ENCODE measurements at regions not wholly inside any gene's neighbourhood (a gene's known extent, or its start where the extent isn't known, plus 50 kb on each side); places are given as distances from the start of the nearest gene placed in this dataset.

GRCh38 chr1:222421380-222421779 lies 126.5 kb downstream of the HHIPL2 start:
- in situ Hi-C loops (cut with MboI): no loop called here
- Histone ChIP-seq H3F3A (ENCODE audit: insufficient read depth) (no peaks in the 10 kb centered on the region), H3K36me3 (ENCODE audit: low read depth) (no peaks in the 10 kb centered on the region), H3K9me2 (ENCODE audit: insufficient read depth) (no peaks in the 10 kb centered on the region), H3K9me3 (ENCODE audit: low read depth) (no peaks in the 10 kb centered on the region), H3K27ac (no peak overlapping the region), H3K79me2 (ENCODE audit: insufficient read depth) (no peaks in the 10 kb centered on the region), H3K4me1 (ENCODE audit: insufficient read depth) (no peaks in the 10 kb centered on the region), H4K20me1 (ENCODE audit: insufficient read depth) (no peaks in the 10 kb centered on the region), H3K9ac (no peak overlapping the region), H3K27me3 (replicated peaks; ENCODE audit: insufficient read depth) (peaks cover 4% of the 10 kb centered on the region; the same call in 1 of the 2 replicates), H3K4me2 (ENCODE audit: unreplicated experiment) (no peak overlapping the region), H3K4me3 (no peak overlapping the region), H2AFZ (no peak overlapping the region)
- no peak for DNase-seq
- TF ChIP-seq EZH2phosphoT487 (IDR thresholded peaks at IDR 0.05; ENCODE audit: insufficient read depth, low read depth): no peak
- no peak for TF ChIP-seq EZH2 (IDR thresholded peaks at IDR 0.05; ENCODE audit: insufficient read depth, poor library complexity, severe bottlenecking)

GRCh38 chr1:222420633-222421032 lies 127.3 kb downstream of the HHIPL2 start:
- H3K36me3 ChIP-seq (ENCODE audit: low read depth): no peaks in the 10 kb centered on the region
- H2AFZ ChIP-seq: no peak overlapping the region
- no peaks in the 10 kb centered on the region for H3K9me2 ChIP-seq (ENCODE audit: insufficient read depth)
- 90 to 95% methylated on average over 1 of the region's 1 CpG for WGBS, 2 experiments (ENCODE audit: low coverage in 1 of 2, low lambda C conversion rate in 2 of 2, missing lambda C conversion rate in 2 of 2)
- H3K9ac ChIP-seq: no peak overlapping the region
- H3K27ac ChIP-seq: no peak overlapping the region
- in situ Hi-C loops (cut with MboI): no loop called here
- no peak for DNase-seq
- no peaks in the 10 kb centered on the region for H3K4me1 ChIP-seq (ENCODE audit: insufficient read depth)
- TF ChIP-seq EZH2phosphoT487 (IDR thresholded peaks at IDR 0.05; ENCODE audit: insufficient read depth, low read depth) (no peak), EZH2 (IDR thresholded peaks at IDR 0.05; ENCODE audit: insufficient read depth, poor library complexity, severe bottlenecking) (no peak)
- no peaks in the 10 kb centered on the region for H3F3A ChIP-seq (ENCODE audit: insufficient read depth)
- no peak overlapping the region for H3K4me3 ChIP-seq
- no peaks in the 10 kb centered on the region for H3K79me2 ChIP-seq (ENCODE audit: insufficient read depth)
- peaks cover 4% of the 10 kb centered on the region; the same call in 1 of the 2 replicates for H3K27me3 ChIP-seq (replicated peaks; ENCODE audit: insufficient read depth)
- H4K20me1 ChIP-seq (ENCODE audit: insufficient read depth): no peaks in the 10 kb centered on the region
- H3K4me2 ChIP-seq (ENCODE audit: unreplicated experiment): no peak overlapping the region
- no peaks in the 10 kb centered on the region for H3K9me3 ChIP-seq (ENCODE audit: low read depth)

GRCh38 chr1:222418654-222419053 lies 129.2 kb downstream of the HHIPL2 start:
- TF ChIP-seq EZH2phosphoT487 (IDR thresholded peaks at IDR 0.05; ENCODE audit: insufficient read depth, low read depth) (no peak), EZH2 (IDR thresholded peaks at IDR 0.05; ENCODE audit: insufficient read depth, poor library complexity, severe bottlenecking) (no peak)
- H3K4me3 ChIP-seq: no peak overlapping the region
- H3K9me3 ChIP-seq (ENCODE audit: low read depth): no peaks in the 10 kb centered on the region
- no peak overlapping the region for H3K9ac ChIP-seq
- no peak overlapping the region for H2AFZ ChIP-seq
- H3K79me2 ChIP-seq (ENCODE audit: insufficient read depth): no peaks in the 10 kb centered on the region
- 4 to 8% methylated on average over 1 of the region's 1 CpG for WGBS, 2 experiments (ENCODE audit: low coverage in 1 of 2, low lambda C conversion rate in 2 of 2, missing lambda C conversion rate in 2 of 2)
- H3K9me2 ChIP-seq (ENCODE audit: insufficient read depth): no peaks in the 10 kb centered on the region
- peaks cover 4% of the 10 kb centered on the region; the same call in 1 of the 2 replicates for H3K27me3 ChIP-seq (replicated peaks; ENCODE audit: insufficient read depth)
- H3F3A ChIP-seq (ENCODE audit: insufficient read depth): no peaks in the 10 kb centered on the region
- H3K4me2 ChIP-seq (ENCODE audit: unreplicated experiment): no peak overlapping the region
- DNase-seq: no peak
- no peaks in the 10 kb centered on the region for H4K20me1 ChIP-seq (ENCODE audit: insufficient read depth)
- in situ Hi-C loops (cut with MboI): no loop called here
- H3K36me3 ChIP-seq (ENCODE audit: low read depth): no peaks in the 10 kb centered on the region
- no peak overlapping the region for H3K27ac ChIP-seq
- H3K4me1 ChIP-seq (ENCODE audit: insufficient read depth): no peaks in the 10 kb centered on the region

DNA sequence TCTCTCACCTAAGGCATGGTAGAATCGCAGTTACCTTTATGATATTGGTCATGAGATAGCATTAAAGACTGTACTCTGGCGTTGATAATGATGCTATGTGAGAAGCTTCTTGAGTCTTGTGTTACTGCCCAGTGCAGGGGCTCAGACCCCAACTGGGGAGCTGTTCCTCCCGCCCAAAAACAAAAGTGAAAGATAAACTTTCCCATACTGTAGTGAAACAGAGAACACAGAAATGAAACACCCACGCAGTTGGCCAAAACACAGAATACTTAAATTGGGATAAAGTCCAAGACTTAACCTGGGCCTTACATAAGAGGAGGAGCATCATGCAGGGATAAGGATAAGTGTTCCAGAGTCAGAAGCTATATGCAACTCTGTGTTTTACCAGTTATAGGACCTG lies 130.6 kb downstream of the HHIPL2 start:
- H3K9me3 ChIP-seq (ENCODE audit: low read depth): no peaks in the 10 kb centered on the region
- TF ChIP-seq EZH2 (IDR thresholded peaks at IDR 0.05; ENCODE audit: insufficient read depth, poor library complexity, severe bottlenecking) (no peak), EZH2phosphoT487 (IDR thresholded peaks at IDR 0.05; ENCODE audit: insufficient read depth, low read depth) (no peak)

More for the DNA sequence above, 130.6 kb downstream of the HHIPL2 start:
- no peaks in the 10 kb centered on the region for H4K20me1 ChIP-seq (ENCODE audit: insufficient read depth)
- no peaks in the 10 kb centered on the region for H3K79me2 ChIP-seq (ENCODE audit: insufficient read depth)
- H2AFZ ChIP-seq: no peak overlapping the region
- H3K27me3 ChIP-seq (replicated peaks; ENCODE audit: insufficient read depth): peaks cover 4% of the 10 kb centered on the region; the same call in 1 of the 2 replicates
- DNase-seq: no peak
- H3K9ac ChIP-seq: no peak overlapping the region
- WGBS, 2 experiments (ENCODE audit: low coverage in 1 of 2, low lambda C conversion rate in 2 of 2, missing lambda C conversion rate in 2 of 2): 53 to 55% methylated on average over 4 of the region's 4 CpGs
- H3K4me2 ChIP-seq (ENCODE audit: unreplicated experiment): no peak overlapping the region
- no peak overlapping the region for H3K4me3 ChIP-seq
- H3K27ac ChIP-seq: no peak overlapping the region
- in situ Hi-C loops (cut with MboI): no loop called here
- no peaks in the 10 kb centered on the region for H3K4me1 ChIP-seq (ENCODE audit: insufficient read depth)
- H3K9me2 ChIP-seq (ENCODE audit: insufficient read depth): no peaks in the 10 kb centered on the region
- H3F3A ChIP-seq (ENCODE audit: insufficient read depth): no peaks in the 10 kb centered on the region
- no peaks in the 10 kb centered on the region for H3K36me3 ChIP-seq (ENCODE audit: low read depth)

Data from GM23248 (cell line).